Panc1 (cell line): ENCODE measurements at regions not wholly inside any gene's neighbourhood (a gene's known extent, or its start where the extent isn't known, plus 50 kb on each side); places are given as distances from the start of the nearest gene placed in this dataset.

Experiments used
- ATAC-seq: fragments of 200-7000 bp; cut with Tn5 transposase; 2 replicates; pipeline ENCODE4 v1.9.1; 2020; ENCODE audit warnings: mild to moderate bottlenecking, moderate library complexity
- BruUV-seq: library from RNA; stranded (reverse); fragments of 400-500 nt; replicated peaks from 2 replicates; lab custom pipeline; 2021; lab: Mats Ljungman, UMichigan
- CTCF ChIA-PET: fragments of 300-600 bp; sonication (Branson Sonifier 250); formaldehyde crosslinking; loops from one replicate; lab custom pipeline; 2022; ENCODE audit warnings: antibody characterized with exemption; lab: Charles Lee
- POLR2A ChIA-PET: fragments of 300-600 bp; sonication (Branson Sonifier 250); formaldehyde crosslinking; loops from one replicate; lab custom pipeline; 2022; ENCODE audit warnings: antibody characterized with exemption; lab: Charles Lee
- DNase-seq: peaks from one replicate; pipeline ENCODE4 v3.0.0-alpha.2; 2010; ENCODE audit warnings: low read depth, low spot score
- H3K27ac ChIP-seq: 2 replicates; pipeline ENCODE4 v1.5.1; 2011; ENCODE audit warnings: mild to moderate bottlenecking, low read length, inconsistent platforms
- H3K27me3 ChIP-seq: fragments of 200-500 bp; sonication (Bioruptor generic); 2 replicates; pipeline ENCODE4 v1.6.0; 2014; ENCODE audit warnings: low read length, inconsistent platforms; ENCODE audit not compliant: control insufficient read depth, insufficient read depth
- H3K36me3 ChIP-seq: fragments of 200-500 bp; sonication (Bioruptor generic); 2 replicates; pipeline ENCODE4 v1.5.1; 2014; ENCODE audit warnings: inconsistent platforms, mild to moderate bottlenecking, low read length, moderate library complexity; ENCODE audit not compliant: control insufficient read depth, insufficient read depth
- H3K4me1 ChIP-seq: 2 replicates; pipeline ENCODE4 v1.5.1; 2011; ENCODE audit warnings: inconsistent platforms, mild to moderate bottlenecking, low read length, moderate library complexity; ENCODE audit not compliant: control insufficient read depth, insufficient read depth
- H3K4me3 ChIP-seq, 2 experiments: 2 replicates each; pipeline ENCODE4 v1.5.1; 2011 to 2012; ENCODE audit warnings: low read depth in 2 of 2, low read length in 2 of 2, mild to moderate bottlenecking in 2 of 2, inconsistent platforms in 1 of 2, moderate library complexity in 1 of 2
- H3K9me3 ChIP-seq: fragments of 200-500 bp; sonication (Bioruptor generic); 2 replicates; pipeline ENCODE4 v1.5.1; 2014; ENCODE audit warnings: low read depth, mild to moderate bottlenecking, inconsistent platforms, low read length, moderate library complexity; ENCODE audit not compliant: control insufficient read depth, insufficient read depth
- POLR2AphosphoS5 ChIP-seq: IDR thresholded peaks from 2 replicates; pipeline ENCODE4 v1.6.1; 2012; ENCODE audit warnings: mild to moderate bottlenecking, low read depth, low read length, moderate library complexity
- SIN3A ChIP-seq: IDR thresholded peaks from 2 replicates; pipeline ENCODE4 v1.6.1; 2012; ENCODE audit warnings: low read depth, mild to moderate bottlenecking, low read length, moderate library complexity, borderline replicate concordance; ENCODE audit not compliant: insufficient read depth
- TCF7L2 ChIP-seq: IDR thresholded peaks from 2 replicates; pipeline ENCODE4 v1.6.1; 2011; ENCODE audit warnings: mild to moderate bottlenecking, low read depth, low read length, inconsistent platforms
- in situ Hi-C: cut with HindIII; loops from 2 replicates; pipeline ENCODE4 v1.10.0; 2016; ENCODE audit warnings: low sequenced_read_pairs, low pct_unique_long_range_greater_than_20kb
- intact Hi-C: fragments of 100-400 bp; cut with micrococcal nuclease; formaldehyde crosslinking; loops from one replicate; pipeline ENCODE4 v1.10.0; 2022; ENCODE audit not compliant: unreplicated experiment
- TF ChIP-seq, protein P1 (sequence below): fragments of 450-650 bp; IDR thresholded peaks from 2 replicates; pipeline ENCODE4 v1.5.1; 2017; ENCODE audit warnings: mild to moderate bottlenecking
- TF ChIP-seq, protein P2 (sequence below), 2 experiments: IDR thresholded peaks; 2 replicates each; pipeline ENCODE4 v1.6.1; 2011 to 2012; ENCODE audit warnings: low read depth in 2 of 2, control low read depth in 1 of 2, low read length in 1 of 2, mild to moderate bottlenecking in 1 of 2, moderate library complexity in 1 of 2; ENCODE audit not compliant: insufficient read depth in 1 of 2

DNA sequence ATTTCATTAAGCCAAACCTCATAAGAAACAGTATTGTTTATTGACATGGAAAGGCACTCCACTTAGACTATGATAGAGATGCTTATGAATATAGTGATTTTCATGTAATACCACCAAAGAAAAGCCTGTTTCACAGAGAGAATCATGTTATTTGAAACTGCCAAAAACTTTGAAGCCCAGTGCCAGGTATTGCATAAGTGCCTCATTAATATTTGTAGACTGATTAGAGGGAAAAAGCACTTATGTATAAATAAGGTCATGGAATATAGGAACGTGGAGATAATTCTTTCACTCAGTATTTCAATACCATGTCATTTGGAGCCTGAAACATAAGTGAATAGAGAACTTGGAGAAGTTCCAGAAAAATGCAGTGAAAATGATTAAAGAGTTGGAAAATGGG lies 162.6 kb upstream of the CRIM1 start:
- ATAC-seq (no peak), DNase-seq (no peak)
- Histone ChIP-seq H3K27ac (no peak overlapping the region), H3K27me3 (no peaks in the 10 kb centered on the region), H3K4me3 (no peak overlapping the region), H3K4me1 (no peaks in the 10 kb centered on the region), H3K9me3 (no peaks in the 10 kb centered on the region), H3K36me3 (no peaks in the 10 kb centered on the region)
- POLR2A ChIA-PET, result no interaction called here
- BruUV-seq, result no TSS peak
- CTCF ChIA-PET, result no interaction called here
- TF ChIP-seq POLR2AphosphoS5 (no peak), TCF7L2 (no peak), SIN3A (no peak)
- TF ChIP-seq, protein P1, sequence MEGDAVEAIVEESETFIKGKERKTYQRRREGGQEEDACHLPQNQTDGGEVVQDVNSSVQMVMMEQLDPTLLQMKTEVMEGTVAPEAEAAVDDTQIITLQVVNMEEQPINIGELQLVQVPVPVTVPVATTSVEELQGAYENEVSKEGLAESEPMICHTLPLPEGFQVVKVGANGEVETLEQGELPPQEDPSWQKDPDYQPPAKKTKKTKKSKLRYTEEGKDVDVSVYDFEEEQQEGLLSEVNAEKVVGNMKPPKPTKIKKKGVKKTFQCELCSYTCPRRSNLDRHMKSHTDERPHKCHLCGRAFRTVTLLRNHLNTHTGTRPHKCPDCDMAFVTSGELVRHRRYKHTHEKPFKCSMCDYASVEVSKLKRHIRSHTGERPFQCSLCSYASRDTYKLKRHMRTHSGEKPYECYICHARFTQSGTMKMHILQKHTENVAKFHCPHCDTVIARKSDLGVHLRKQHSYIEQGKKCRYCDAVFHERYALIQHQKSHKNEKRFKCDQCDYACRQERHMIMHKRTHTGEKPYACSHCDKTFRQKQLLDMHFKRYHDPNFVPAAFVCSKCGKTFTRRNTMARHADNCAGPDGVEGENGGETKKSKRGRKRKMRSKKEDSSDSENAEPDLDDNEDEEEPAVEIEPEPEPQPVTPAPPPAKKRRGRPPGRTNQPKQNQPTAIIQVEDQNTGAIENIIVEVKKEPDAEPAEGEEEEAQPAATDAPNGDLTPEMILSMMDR, result no peak
- TF ChIP-seq, protein P2, sequence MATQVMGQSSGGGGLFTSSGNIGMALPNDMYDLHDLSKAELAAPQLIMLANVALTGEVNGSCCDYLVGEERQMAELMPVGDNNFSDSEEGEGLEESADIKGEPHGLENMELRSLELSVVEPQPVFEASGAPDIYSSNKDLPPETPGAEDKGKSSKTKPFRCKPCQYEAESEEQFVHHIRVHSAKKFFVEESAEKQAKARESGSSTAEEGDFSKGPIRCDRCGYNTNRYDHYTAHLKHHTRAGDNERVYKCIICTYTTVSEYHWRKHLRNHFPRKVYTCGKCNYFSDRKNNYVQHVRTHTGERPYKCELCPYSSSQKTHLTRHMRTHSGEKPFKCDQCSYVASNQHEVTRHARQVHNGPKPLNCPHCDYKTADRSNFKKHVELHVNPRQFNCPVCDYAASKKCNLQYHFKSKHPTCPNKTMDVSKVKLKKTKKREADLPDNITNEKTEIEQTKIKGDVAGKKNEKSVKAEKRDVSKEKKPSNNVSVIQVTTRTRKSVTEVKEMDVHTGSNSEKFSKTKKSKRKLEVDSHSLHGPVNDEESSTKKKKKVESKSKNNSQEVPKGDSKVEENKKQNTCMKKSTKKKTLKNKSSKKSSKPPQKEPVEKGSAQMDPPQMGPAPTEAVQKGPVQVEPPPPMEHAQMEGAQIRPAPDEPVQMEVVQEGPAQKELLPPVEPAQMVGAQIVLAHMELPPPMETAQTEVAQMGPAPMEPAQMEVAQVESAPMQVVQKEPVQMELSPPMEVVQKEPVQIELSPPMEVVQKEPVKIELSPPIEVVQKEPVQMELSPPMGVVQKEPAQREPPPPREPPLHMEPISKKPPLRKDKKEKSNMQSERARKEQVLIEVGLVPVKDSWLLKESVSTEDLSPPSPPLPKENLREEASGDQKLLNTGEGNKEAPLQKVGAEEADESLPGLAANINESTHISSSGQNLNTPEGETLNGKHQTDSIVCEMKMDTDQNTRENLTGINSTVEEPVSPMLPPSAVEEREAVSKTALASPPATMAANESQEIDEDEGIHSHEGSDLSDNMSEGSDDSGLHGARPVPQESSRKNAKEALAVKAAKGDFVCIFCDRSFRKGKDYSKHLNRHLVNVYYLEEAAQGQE (IDR thresholded peaks at IDR 0.05; ENCODE audit: insufficient read depth in 1 of 2, low read depth in 2 of 2, low read length in 1 of 2), result no peak
- intact Hi-C loops (no loop called here), in situ Hi-C loops (no loop called here)

DNA sequence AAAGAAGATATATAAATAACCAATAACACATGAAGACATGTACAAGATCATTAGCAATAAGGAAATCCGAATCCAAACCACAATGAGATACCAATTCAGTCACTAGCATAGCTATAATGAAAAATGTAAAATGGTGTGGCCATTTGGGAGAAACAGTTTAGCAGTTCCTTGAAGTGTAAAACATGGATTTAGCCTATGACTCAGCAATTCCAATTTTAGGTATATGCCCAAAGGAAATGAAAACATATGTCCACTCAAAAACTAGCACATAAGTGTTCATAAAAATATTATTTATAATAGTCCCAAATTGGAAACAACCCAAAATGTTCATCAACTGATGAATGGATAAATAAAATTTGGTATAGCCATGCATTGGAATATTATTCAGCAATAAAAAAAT lies 165.5 kb upstream of the CRIM1 start:
- Histone ChIP-seq H3K36me3 (no peaks in the 10 kb centered on the region), H3K27ac (no peak overlapping the region), H3K27me3 (no peaks in the 10 kb centered on the region), H3K4me1 (no peaks in the 10 kb centered on the region), H3K9me3 (no peaks in the 10 kb centered on the region), H3K4me3 (no peak overlapping the region)
- ChIA-PET POLR2A (no interaction called here), CTCF (no interaction called here)
- intact Hi-C loops, result no loop called here
- TF ChIP-seq POLR2AphosphoS5 (no peak), TCF7L2 (no peak), SIN3A (no peak)
- TF ChIP-seq, protein P1, result no peak
- TF ChIP-seq, protein P2 (IDR thresholded peaks at IDR 0.05; ENCODE audit: insufficient read depth in 1 of 2, low read depth in 2 of 2, low read length in 1 of 2), result no peak
- ATAC-seq, result no peak
- BruUV-seq, result no TSS peak
- in situ Hi-C loops, result no loop called here
- DNase-seq, result no peak
